ENCODE measurements at regions not wholly inside any gene's neighbourhood (a gene's known extent, or its start where the extent isn't known, plus 50 kb on each side); places are given as distances from the start of the nearest gene placed in this dataset.
"Not testable (repeated sequence)": the region's sequence is repeated elsewhere in the genome, so short reads cannot be mapped to it uniquely, and the experiment has no call there.

DNA sequence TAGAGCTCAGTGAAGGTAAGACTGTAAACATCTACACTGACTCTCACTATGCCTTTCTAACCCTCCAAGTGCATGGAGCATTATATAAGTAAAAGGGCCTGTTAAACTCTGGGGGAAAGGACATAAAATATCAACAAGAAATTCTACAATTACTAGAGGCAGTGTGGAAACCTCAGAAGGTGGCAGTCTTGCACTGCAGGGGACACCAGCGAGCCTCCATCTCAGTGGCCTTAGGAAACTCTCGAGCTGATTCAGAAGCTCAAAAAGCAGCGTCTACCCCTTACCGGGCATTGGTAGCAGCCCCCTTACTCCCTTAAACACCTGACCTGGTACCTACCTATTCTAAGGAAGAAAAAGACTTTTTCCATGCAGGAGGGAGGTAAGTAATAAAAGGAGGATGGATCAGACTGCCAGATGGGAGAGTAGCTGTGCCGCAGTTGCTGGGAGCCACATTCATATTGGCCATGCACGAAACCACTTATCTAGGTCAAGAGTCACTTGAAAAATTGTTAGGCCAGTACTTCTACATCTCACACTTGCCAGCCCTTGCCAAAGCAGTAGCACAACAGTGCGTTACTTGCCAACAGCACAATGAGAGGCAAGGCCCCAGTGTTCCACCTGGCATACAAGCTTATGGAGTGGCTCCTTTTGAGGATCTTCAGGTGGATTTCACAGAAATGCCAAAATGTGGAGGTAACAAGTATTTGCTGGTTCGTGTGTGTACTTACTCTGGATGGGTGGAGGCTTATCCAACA is 258.8 kb upstream of the PRKX start:
- DNase-seq: not testable (repeated sequence)

DNA sequence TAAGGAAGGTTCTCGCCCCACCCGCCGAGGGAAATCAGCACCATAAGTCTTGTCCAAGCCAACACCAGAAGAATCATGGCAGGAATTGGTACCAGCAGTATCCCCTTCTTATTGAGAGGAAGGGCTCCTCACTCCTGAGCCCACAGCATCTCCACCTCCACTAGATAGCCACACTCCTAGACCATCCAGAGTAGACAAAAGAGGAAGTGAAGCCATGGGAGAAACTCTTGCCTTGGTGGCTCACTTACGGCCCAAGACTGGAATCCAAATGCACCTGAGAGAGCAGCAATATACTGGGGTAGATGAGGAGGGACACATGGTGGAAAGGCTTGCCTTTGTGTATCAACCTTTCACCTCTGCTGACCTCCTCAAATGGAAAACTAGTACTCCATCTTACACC is 255.3 kb upstream of the PRKX start:
- no peak for DNase-seq

DNA sequence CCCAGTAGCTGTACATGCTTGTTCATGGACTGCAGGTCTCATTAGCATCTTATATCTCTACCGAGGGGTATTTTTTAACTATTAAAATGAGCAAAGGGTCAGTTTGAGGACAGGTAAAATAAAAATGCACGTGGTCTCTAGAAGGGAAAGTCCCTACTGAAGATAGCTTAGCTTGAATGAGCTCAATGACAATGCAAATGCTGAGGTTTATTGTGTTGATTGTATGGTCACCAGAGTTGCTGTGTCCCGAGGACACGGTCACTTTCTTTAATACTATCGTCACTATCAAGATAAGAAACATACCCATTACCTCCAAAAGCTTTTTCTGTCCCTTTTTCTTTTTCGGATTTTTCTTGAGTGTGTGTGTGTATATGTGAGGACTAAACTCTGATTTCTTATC is 250.5 kb upstream of the PRKX start:
- no peak for DNase-seq

DNA sequence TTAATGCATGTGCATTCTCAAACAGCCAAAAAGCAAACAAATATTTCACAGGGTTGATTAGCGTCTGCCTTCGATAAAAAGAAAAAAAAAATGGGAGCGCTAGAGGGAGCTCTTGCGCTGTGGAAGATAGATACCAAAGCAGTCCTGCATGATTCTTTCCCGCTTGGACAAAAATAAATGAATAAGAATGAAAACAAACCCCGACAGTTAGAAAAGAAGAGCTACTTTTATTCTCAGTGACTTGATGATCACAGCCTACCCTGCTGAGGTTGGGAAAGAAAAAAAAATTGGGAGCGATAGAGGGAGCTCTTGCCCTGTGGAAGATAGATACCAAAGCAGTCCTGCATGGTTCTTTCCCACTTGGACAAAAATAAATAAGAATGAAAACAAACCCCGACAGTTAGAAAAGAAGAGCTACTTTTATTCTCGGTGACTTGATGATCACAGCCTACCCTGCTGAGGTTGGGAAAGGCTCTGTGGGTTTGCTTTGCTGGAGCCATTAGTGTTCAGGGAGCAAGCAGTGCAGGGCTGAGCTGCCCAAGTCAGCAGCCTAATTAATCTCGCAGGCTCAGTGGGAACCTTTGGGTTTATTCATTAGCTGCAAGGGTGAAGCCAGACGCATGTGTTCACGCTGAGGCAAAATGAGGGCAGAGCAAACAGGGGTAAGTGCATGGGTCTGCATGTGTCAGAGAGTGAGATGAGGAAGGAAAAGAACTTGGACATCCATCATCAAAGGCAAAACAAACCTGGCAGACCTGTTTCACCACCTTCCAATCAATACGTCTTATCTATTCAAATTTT is 249.3 kb upstream of the PRKX start:
- DNase-seq: peak; percentile 15

DNA sequence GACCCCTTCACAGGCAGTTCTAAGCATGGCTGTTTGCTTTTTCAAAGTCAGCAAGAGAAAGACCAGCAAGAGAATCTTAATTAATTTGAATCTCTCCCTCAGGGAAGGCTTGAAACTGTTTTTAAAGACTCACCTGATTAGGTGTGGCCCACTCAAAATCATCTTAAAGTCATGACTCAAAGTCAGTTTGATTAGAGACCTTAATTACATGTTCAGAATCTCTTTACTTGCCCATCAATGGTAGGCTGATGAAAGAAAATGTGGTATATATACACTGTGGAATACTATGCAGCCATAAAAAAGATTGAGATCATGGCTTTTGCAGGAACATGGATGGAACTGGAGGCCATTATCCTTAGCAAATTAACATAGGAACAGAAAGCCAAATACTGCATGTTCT is 247.5 kb upstream of the PRKX start:
- DNase-seq: no peak

DNA sequence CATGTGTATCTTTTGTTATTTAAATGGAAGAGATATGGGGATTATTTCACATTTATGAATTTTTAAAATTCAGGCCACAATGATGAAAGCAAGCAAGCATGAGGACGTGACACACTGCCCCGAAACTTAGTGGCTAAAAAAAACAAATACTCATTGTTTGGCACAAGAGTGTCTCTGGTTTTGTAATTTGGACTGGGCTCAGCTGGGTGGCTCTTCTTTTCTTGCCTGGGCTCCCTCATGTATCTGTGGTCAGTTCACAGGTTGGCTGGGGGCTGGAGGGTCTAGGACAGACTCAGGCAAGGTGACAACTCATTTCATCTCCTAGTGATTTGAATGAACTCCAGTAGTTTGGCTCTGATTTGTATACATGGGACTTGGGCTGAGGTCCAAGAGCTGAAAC is 238.4 kb upstream of the PRKX start:
- no peak for DNase-seq

DNA sequence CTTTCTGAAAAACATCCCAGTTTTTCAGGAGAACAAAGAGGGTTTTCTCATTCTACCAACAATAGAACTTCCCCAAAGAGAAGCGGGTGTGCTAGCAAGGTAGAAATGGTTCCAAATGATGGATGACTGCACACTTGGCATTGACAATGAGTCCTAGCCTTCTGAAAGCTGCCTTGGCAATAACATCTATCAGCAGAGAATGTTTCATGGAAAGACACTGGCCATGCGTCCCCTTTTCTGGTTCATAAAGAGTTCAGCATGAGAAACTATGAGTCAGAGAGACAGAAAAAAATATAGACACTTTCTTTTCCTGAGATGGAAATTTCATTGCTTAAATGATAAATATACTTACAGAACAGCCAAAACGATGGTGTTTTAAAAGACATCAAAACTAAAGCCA is 236.9 kb upstream of the PRKX start:
- DNase-seq: no peak

DNA sequence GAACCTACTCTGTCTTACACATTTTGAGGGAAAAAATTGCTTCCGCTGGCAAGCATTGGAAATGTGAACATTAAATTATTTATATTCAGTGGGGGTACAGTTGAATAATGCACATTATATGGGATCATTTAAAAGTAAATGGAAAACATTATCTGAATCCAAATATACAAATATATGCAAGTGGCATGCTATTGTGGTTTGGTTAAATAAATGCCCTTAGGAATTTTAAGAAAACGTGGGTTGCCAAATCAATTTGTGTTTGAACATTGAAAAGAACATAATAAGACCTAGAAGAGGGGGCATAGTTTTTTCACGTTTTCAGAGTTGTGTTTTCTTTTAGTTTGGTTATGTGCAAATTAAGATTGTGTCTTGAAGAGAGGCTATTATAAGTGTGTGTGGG is 230.5 kb upstream of the PRKX start:
- no peak for DNase-seq

DNA sequence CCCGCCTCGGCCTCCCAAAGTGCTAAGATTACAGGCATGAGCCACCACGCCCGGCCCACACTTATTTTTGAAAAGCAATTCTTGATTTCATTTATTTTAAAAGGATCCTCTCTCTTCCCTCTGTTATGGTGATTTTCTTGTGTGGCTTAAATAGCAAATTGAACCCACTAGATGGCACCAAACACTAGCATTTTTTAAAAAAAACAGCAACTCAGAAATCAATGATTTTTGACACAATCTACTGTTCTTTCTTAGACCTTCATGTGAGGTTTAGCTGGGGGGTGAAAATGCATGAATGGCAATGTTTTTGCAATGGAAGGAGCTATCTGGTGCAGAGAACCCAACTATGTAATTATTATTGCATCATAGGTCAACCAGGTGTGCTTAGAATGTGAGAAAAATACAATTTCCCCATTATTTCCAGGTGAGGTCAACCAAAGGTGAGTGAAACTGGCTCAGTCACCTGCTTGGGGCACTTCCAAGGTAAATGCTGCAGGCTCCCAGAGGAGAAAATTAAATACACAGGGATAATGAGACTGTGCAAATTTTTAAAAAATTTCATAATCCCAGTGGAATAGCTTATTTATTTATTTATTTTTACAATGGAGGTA is 226.7 kb upstream of the PRKX start:
- DNase-seq: peak; percentile 16

DNA sequence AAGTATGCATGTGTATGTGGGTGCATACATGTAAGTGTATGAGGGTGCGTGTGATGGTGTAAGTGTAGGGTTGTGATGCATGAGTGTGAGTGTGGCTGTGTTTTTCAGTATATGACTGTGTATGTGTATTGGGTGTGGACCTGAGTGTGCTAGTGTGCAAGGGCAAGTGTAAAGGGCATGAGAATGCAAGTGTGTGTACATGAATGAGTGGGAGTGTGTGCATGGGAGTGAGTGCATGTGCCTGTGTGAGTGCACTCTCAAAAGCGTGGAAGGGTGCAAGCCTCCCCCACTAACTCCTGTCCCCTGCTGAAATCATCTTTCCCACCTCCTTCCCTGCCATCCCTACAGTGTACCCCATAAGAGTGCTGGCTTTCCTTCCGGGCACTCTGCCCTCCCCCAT is 225.1 kb upstream of the PRKX start:
- no peak for DNase-seq

DNA sequence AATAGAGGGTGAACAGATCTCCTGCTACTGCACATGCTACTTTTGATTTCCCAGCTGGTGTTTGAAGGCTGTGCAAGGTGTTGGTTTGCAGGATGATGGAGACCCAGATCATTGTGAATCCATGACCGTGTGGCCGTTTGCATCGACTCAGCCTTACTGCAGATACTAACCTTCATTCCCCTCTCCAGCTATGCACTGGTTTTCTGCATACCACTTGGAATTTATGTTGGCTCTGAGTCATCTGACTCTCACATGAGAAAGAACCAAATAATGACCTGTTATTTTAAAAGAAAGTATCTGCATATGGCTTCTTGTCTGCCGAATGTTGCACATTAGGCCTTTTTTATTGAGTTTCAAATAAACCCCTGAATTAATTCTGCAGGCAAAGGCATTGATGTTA is 221.7 kb upstream of the PRKX start:
- not testable (repeated sequence) for DNase-seq

DNA sequence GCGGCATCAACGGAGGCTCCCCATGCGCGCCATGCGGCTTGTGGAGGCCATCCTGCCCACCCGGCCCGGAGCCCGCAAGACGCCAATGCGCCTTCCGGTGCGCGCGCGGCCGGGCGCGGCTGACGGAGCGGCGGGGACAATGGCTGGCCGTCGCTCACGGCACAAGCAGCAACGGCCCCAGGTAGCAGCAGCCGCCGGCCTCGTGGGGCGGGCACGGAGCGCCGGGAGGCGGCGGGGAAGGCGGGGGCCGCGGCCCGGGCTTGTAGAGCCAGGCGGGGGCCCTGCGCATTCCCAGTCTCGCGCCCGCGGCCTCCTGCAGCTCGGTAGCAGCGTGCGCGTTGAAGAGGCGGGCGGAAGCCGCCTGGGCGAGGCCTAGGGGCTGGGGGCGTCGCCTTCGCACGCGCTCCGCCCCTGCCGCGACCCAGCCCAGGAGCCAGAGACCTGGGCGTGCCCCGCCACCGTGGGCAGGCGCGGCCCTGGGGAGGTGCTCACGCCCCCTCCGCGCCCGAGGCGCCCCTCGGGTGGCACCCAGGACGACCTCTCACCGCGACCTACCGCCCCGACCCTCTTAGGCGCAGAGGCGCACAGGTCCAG is 207.1 kb upstream of the PRKX start:
- DNase-seq: not testable (repeated sequence)

DNA sequence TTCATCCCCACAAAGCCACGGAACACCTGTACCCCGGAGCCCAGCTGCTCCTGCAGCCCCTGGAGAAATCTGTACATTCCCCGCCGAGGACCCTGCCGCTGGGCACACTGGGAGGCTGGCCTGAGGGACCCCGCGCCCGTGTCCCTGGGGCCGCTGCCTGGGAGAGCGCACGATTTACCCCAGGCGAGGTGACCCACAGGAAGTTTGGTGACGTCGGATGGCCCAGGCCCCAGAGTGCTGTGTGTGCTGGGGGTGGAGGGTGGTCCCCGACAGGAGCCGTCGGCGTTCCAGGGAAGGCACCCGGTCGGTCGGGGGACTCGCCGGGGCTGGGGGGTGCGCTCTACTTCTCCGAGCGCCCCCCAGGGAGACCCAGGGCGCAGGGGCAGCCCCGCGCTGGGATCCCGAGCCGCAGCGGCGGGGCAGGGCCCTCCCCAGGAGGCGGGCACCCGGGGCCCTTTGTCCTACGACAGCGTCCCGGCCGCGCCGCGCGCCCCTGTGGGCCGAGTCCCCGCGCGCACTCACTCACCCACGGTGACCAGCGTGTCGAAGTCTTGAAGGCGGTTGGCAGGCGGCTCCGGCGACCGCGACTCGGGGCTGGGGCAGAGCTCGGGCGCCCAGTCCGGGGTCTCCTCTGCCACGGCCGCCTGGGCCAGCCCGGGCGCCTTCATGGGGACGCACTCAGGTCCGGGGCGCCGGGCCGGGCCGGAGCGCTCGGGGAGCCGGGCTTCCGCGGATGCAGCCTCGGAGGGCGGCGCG is 206.4 kb upstream of the PRKX start:
- DNase-seq: not testable (repeated sequence)

DNA sequence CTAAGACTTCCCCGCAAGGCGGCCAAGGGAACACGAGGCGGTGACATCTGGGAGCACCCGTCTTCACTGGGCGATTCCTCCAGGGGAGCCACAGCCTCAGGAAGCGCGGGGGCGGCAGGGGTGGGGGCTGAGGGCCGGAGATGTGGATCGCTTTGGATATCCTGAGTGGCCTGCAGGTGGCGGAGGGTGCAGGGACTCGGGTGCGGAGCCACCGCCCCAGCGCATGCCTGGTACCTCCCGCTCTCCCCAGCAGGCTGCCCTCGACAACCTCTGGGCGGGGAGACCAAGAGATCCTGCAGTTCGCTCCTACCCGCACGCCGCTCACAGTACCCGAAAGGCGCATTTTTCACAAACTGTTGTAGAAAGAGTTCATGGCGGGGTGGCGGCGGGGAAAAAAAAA is 201.4 kb upstream of the PRKX start:
- not testable (repeated sequence) for DNase-seq

DNA sequence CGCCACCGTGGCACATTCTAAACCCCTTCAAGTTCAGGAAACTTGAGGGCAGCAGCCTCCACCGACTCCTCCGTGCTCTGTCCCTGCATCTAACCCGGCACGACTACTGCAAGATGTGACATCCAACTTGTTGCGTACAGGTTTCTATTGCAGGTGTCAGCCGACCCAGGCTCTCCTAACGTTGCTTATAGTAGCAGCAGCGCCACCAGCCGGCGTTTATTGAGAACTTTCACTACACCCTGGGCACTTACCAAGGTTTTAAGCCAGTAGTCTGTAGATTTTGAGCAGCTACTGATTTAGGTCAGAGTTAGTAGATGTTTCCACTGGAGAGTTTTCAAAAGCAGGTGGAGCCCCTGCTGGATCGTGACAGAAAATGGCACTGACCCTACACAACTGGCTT is 200.6 kb upstream of the PRKX start:
- not testable (repeated sequence) for DNase-seq

DNA sequence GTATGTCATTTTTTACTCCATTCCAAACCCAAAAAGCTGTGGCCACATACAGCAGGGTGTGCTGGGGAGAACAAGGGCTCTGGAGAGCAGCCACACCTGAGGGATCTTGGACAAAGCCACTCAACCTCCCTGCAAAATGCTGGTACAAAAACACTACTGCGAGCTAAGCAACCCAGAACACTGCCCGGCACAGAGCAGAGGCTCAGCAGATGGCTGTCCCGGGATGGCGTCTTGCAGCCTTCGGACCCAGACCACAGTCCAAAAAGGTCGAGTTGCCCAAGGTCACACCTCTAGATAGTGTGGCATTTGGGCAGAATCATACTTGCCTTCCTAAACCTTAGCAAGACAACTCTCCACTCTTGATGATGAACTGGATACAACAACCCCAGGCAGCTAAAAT is 197.6 kb upstream of the PRKX start:
- DNase-seq: not testable (repeated sequence)

DNA sequence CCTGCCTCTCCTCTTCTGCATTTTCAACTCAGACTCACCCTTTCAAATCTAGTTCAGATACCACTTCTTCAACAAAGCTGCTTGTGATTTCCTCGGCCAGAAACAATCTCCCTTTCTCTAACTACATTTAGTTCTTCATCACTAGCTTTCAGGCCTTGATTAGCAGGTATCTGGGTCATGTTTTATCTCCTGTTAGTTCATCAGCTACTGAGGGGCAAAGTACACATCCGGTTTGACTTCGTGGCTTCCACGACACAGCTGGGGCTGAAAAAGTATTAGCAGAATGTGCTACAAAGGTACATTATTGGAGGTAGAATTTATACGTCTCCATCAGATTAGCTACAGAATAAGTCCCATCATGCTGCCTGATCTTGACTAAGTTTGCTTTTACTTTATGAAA is 197.2 kb upstream of the PRKX start:
- not testable (repeated sequence) for DNase-seq

DNA sequence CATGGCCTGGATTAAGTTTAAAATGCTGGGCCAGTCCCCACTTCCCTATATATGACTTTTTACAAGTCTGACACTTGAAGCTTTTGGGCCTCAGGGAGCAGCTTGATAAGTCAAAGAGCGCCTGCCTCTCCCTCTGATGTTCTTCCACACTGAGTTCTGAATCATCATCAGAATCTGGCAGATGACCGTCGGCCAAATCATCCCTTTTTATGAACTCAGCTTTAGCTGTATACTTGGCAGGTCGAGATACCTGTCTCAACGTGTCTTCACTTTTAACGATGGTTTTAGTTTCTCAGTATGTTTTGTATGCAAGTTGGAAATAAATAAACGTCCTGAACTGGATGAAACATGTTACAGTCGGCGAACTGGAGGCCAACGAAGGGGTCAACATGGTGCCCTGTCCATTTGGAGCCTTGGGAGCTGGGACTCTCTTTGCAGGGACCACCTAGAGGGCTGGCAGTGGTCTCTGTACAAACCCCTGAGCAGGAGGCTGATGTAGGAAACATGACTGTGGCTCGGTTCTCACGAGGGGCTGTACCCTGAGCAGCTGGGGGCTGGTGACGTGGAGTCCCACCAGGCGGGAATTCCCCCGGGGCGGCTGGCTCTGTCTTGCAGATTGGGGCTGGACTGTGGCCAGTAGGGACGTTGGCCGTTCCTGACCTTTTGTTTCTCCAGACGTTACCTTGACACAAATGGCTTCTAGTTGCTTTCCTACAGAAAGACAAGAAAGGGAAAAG is 192.2 kb upstream of the PRKX start:
- DNase-seq: not testable (repeated sequence)

DNA sequence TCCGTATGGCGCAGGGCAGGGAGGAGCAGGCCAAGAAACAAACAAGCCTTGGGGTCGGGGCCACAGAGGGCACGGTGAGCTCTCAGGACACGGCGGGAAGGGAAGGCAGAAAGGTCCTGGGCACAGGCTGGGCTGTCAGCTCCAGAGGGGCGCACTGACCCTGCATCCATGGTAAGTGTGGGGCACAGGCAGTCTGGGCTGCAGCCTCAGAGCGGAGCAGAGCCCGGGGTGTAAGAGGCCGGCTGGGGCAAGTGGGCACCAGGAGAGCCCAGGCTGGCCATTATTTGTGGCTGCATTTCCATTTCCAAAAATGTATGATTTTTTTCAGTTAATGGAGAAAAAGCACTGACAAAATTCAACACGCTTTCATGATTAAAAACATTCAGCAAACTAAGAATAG is 188.8 kb upstream of the PRKX start:
- not testable (repeated sequence) for DNase-seq

DNA sequence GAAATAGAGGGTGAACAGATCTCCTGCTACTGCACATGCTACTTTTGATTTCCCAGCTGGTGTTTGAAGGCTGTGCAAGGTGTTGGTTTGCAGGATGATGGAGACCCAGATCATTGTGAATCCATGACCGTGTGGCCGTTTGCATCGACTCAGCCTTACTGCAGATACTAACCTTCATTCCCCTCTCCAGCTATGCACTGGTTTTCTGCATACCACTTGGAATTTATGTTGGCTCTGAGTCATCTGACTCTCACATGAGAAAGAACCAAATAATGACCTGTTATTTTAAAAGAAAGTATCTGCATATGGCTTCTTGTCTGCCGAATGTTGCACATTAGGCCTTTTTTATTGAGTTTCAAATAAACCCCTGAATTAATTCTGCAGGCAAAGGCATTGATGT is 183.3 kb upstream of the PRKX start:
- not testable (repeated sequence) for DNase-seq

DNA sequence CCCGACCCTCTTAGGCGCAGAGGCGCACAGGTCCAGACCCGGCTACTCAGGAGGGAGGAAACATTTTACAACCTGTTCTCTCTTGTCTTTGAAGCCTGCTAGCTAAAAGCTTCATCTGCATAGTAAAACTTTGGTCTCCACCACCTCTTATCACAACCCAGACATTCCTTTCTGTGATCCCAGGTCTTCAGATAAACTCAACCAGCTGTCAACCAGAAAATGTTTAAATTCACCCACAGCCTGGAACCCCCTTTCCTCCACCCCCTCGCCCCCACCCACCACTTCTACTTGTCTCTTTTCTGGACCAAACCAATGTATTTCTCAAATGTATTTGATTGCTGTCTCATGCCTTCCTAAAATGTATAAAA is 169.1 kb upstream of the PRKX start:
- DNase-seq: not testable (repeated sequence)

DNA sequence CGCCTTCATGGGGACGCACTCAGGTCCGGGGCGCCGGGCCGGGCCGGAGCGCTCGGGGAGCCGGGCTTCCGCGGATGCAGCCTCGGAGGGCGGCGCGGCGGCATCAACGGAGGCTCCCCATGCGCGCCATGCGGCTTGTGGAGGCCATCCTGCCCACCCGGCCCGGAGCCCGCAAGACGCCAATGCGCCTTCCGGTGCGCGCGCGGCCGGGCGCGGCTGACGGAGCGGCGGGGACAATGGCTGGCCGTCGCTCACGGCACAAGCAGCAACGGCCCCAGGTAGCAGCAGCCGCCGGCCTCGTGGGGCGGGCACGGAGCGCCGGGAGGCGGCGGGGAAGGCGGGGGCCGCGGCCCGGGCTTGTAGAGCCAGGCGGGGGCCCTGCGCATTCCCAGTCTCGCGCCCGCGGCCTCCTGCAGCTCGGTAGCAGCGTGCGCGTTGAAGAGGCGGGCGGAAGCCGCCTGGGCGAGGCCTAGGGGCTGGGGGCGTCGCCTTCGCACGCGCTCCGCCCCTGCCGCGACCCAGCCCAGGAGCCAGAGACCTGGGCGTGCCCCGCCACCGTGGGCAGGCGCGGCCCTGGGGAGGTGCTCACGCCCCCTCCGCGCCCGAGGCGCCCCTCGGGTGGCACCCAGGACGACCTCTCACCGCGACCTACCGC is 168.6 kb upstream of the PRKX start:
- not testable (repeated sequence) for DNase-seq

Measured in suppressor macrophage treated with lipopolysaccharide for 4 hours (primary cell).